Activated CD4-positive, alpha-beta T cell treated with anti-CD3 and anti-CD28 coated beads, Interleukin-2, amount 10 ng/mL, durations not matched to agents 24 days and 14 days (primary cell): ENCODE measurements at regions not wholly inside any gene's neighbourhood (a gene's known extent, or its start where the extent isn't known, plus 50 kb on each side); places are given as distances from the start of the nearest gene placed in this dataset.

Experiments
- DNase-seq: peaks from one replicate; pipeline ENCODE4 v3.0.0; 2022
- H3K27ac Mint-ChIP-seq: one replicate; pipeline ENCODE4 v1.8.0; 2022; ENCODE audit warnings: mild to moderate bottlenecking, mixed read lengths
- H3K27me3 Mint-ChIP-seq: one replicate; pipeline ENCODE4 v1.8.0; 2022; ENCODE audit warnings: mixed read lengths
- H3K36me3 Mint-ChIP-seq: one replicate; pipeline ENCODE4 v1.8.0; 2022; ENCODE audit warnings: low read depth, mild to moderate bottlenecking, mixed read lengths
- H3K4me1 Mint-ChIP-seq: one replicate; pipeline ENCODE4 v1.8.0; 2021; ENCODE audit warnings: mixed read lengths
- H3K4me3 Mint-ChIP-seq: one replicate; pipeline ENCODE4 v1.8.0; 2022; ENCODE audit warnings: mild to moderate bottlenecking, moderate library complexity, mixed read lengths
- H3K9me3 Mint-ChIP-seq: one replicate; pipeline ENCODE4 v1.8.0; 2021; ENCODE audit warnings: mixed read lengths
- intact Hi-C: fragments of 100-400 bp; cut with micrococcal nuclease; formaldehyde crosslinking; loops from one replicate; pipeline ENCODE4 v1.15.1; 2023

DNA sequence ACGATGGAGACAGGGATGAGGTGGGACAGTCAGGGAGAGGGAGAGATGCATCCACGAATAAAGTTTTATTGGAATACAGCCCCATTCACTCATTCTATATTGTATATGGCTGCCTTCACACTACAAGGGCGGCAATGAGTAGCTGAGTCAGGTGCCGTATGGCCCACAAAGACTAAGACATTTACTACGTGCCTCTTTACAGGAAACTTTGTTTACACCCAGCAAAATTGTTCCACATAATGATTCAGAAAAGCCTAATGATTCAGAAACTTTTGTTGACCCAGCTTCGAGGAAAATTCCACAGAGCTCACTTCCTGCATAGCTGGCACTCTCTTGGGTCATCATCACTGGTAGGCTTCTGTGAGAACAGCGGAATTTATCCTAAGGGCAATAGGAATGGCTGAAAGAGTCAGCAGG lies 87.3 kb upstream of the PEG3 start:
- DNase-seq: no peak
- Mint-ChIP-seq H3K27me3 (no peaks in the 10 kb centered on the region), H3K4me3 (no peak overlapping the region), H3K9me3 (peaks cover 26% of the 10 kb centered on the region), H3K36me3 (no peaks in the 10 kb centered on the region), H3K4me1 (no peaks in the 10 kb centered on the region), H3K27ac (no peak overlapping the region)
- intact Hi-C loops: no loop called here

DNA sequence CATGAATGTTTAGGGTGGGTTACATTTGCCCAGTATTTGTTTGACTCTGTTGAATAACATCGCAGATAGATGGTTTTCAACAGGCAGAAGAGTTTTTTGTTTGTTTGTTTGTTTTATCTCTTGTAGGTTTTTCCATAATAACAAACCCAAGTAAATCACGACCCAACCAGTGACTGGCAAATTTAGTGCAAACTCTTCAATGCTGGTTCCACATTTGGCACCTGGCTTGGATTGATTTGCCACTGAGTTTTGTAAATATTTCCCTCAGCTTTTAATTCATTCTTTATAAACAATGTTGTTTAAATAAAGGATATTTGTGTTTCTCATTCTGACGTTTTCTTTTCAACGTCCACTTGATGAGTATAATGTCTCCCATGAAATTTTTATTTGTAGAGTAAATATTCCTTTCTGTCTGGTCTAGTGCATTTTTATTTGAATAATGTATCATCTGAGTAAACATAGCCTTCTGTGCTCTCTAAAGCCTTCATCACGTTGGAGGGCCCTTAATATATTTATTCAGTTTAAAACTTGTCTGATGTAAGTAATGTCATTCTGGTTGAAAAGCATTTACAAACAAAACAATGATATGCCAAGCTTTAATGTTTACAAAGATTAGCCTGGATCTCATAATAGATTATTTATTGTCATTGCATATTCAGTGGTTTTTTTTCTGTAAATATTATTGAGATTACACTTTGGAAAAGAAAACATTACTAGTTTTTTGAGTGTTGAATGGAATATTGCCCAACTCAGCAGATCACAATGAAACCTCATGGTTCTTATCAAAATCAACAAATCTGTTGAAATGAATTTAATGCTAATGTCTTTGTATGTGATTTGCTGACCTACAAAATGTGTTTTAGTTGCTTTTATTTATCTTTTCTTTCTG lies 90.4 kb upstream of the PEG3 start:
- Mint-ChIP-seq H3K27ac (no peak overlapping the region), H3K4me3 (no peak overlapping the region), H3K27me3 (no peaks in the 10 kb centered on the region), H3K36me3 (no peaks in the 10 kb centered on the region), H3K4me1 (no peaks in the 10 kb centered on the region), H3K9me3 (peaks cover 22% of the 10 kb centered on the region)
- intact Hi-C loops: no loop called here
- DNase-seq: no peak

DNA sequence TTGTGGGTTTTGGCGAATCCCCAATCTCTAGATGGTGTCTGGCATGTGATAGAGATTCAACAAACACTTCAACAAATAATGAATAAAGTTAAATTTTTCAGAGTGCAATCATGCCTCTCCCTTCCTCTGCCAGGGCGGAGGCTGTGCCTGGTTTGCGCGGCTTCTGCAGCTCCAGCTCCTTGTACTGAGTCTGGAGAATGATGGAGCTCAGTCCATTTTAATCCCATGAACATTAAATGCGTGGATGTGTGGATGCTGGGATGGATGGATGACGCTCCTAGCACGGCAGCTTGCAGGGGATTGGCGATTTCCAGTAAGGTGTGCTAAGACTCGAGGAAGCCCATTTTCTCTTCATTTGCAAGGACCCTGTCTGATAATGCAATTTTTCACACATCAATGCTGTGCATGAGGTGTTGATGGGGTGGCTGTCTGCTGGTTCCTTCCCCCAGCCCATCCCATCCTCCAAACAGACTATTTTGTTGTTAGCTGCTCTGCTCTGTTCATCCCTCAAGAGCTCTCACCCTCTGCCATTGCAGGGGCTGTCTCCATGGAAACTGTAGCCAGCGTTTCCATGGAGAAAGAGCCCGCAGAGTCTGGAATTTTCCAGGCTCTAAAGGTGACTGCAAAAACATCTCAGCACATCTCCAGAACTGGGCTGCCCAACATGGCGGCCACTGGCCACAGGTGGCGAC lies 92.6 kb upstream of the PEG3 start:
- H3K36me3 Mint-ChIP-seq: no peaks in the 10 kb centered on the region
- intact Hi-C loops: no loop called here
- no peak overlapping the region for H3K27ac Mint-ChIP-seq
- H3K4me1 Mint-ChIP-seq: no peaks in the 10 kb centered on the region
- H3K27me3 Mint-ChIP-seq: no peaks in the 10 kb centered on the region
- H3K9me3 Mint-ChIP-seq: peaks cover 17% of the 10 kb centered on the region
- DNase-seq: no peak
- no peak overlapping the region for H3K4me3 Mint-ChIP-seq

GRCh38 chr19:56934438-56935090 lies 94.0 kb upstream of the PEG3 start:
- H3K36me3 Mint-ChIP-seq: no peaks in the 10 kb centered on the region
- H3K4me3 Mint-ChIP-seq: no peak overlapping the region
- no peaks in the 10 kb centered on the region for H3K4me1 Mint-ChIP-seq
- H3K27me3 Mint-ChIP-seq: no peaks in the 10 kb centered on the region
- H3K9me3 Mint-ChIP-seq: peaks cover 20% of the 10 kb centered on the region
- no peak for DNase-seq
- intact Hi-C loops: no loop called here
- no peak overlapping the region for H3K27ac Mint-ChIP-seq

- no peaks in the 10 kb centered on the region for H3K27me3 Mint-ChIP-seq
- H3K4me3 Mint-ChIP-seq: no peak overlapping the region
- peaks cover 2% of the 10 kb centered on the region for H3K36me3 Mint-ChIP-seq
- peaks cover 27% of the 10 kb centered on the region for H3K9me3 Mint-ChIP-seq
- H3K27ac Mint-ChIP-seq: no peak overlapping the region
- intact Hi-C loops: no loop called here
- DNase-seq: no peak
- no peaks in the 10 kb centered on the region for H3K4me1 Mint-ChIP-seq
Measured at GRCh38 chr19:56939951-56940350, 99.4 kb upstream of the PEG3 start.

- Mint-ChIP-seq H3K27me3 (no peaks in the 10 kb centered on the region), H3K4me1 (no peaks in the 10 kb centered on the region), H3K36me3 (peaks cover 2% of the 10 kb centered on the region), H3K4me3 (no peak overlapping the region), H3K9me3 (peaks cover 30% of the 10 kb centered on the region), H3K27ac (no peak overlapping the region)
- DNase-seq: no peak
- intact Hi-C loops: no loop called here
Measured at GRCh38 chr19:56942756-56943155, 102.2 kb upstream of the PEG3 start.

GRCh38 chr19:56946159-56946558 lies 105.6 kb upstream of the PEG3 start:
- peaks cover 2% of the 10 kb centered on the region for H3K36me3 Mint-ChIP-seq
- intact Hi-C loops: no loop called here
- peaks cover 31% of the 10 kb centered on the region for H3K9me3 Mint-ChIP-seq
- DNase-seq: no peak
- H3K27ac Mint-ChIP-seq: no peak overlapping the region
- H3K4me1 Mint-ChIP-seq: no peaks in the 10 kb centered on the region
- H3K27me3 Mint-ChIP-seq: no peaks in the 10 kb centered on the region
- no peak overlapping the region for H3K4me3 Mint-ChIP-seq

GRCh38 chr19:56947206-56947605 lies 106.7 kb upstream of the PEG3 start:
- H3K9me3 Mint-ChIP-seq: peaks cover 31% of the 10 kb centered on the region
- intact Hi-C loops: no loop called here

GRCh38 chr19:56949626-56950025 lies 109.1 kb upstream of the PEG3 start:
- Mint-ChIP-seq H3K9me3 (peaks cover 33% of the 10 kb centered on the region), H3K27ac (no peak overlapping the region), H3K4me3 (no peak overlapping the region), H3K27me3 (no peaks in the 10 kb centered on the region), H3K36me3 (peaks cover 4% of the 10 kb centered on the region), H3K4me1 (no peaks in the 10 kb centered on the region)
- intact Hi-C loops: no loop called here
- no peak for DNase-seq

More at GRCh38 chr19:56947206-56947605, 106.7 kb upstream of the PEG3 start:
- H3K4me3 Mint-ChIP-seq: no peak overlapping the region
- H3K27me3 Mint-ChIP-seq: no peaks in the 10 kb centered on the region
- H3K36me3 Mint-ChIP-seq: peaks cover 2% of the 10 kb centered on the region
- no peak overlapping the region for H3K27ac Mint-ChIP-seq
- H3K4me1 Mint-ChIP-seq: no peaks in the 10 kb centered on the region
- no peak for DNase-seq

- intact Hi-C loops: no loop called here
- Mint-ChIP-seq H3K4me3 (no peak overlapping the region), H3K36me3 (peaks cover 7% of the 10 kb centered on the region), H3K27me3 (no peaks in the 10 kb centered on the region), H3K27ac (no peak overlapping the region), H3K4me1 (no peaks in the 10 kb centered on the region), H3K9me3 (peaks cover 39% of the 10 kb centered on the region)
- no peak for DNase-seq
Measured at GRCh38 chr19:56951672-56952071, 111.1 kb upstream of the PEG3 start.

GRCh38 chr19:56953470-56953869 lies 112.9 kb upstream of the PEG3 start:
- Mint-ChIP-seq H3K27ac (no peak overlapping the region), H3K4me1 (no peaks in the 10 kb centered on the region), H3K36me3 (peaks cover 7% of the 10 kb centered on the region), H3K4me3 (no peak overlapping the region), H3K9me3 (peaks cover 30% of the 10 kb centered on the region), H3K27me3 (no peaks in the 10 kb centered on the region)
- intact Hi-C loops: no loop called here
- DNase-seq: no peak

DNA sequence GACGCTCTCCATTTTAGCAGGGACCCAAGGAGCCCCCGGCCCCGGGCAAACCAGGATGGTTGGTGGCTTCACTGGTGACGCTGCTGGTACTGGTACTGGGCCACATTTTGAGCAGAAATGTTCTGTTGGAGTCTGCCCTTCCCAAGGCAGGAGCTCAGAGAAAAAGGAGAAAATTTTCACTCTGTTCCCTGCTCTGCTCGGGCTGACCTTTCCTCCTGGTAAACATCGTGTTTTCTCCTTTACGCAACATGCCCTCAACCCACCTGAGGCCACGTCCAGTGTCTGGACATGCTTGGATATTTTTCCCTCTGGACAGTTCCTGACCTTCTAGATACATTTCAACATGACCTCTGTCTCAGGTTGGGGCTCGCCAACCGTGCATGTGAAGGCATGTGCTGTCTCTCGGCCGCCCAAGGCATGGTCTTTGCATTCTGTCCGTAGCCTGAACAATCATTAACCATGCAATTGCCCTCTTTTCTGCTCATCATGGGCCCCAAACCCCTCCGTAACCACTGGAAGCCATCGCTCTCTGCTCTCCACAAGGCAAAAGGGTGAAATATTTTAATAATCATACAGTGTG lies 115.2 kb upstream of the PEG3 start:
- H3K4me1 Mint-ChIP-seq: no peaks in the 10 kb centered on the region
- no peaks in the 10 kb centered on the region for H3K27me3 Mint-ChIP-seq
- no peak for DNase-seq
- H3K9me3 Mint-ChIP-seq: peaks cover 36% of the 10 kb centered on the region
- H3K27ac Mint-ChIP-seq: no peak overlapping the region
- H3K4me3 Mint-ChIP-seq: no peak overlapping the region
- peaks cover 7% of the 10 kb centered on the region for H3K36me3 Mint-ChIP-seq
- intact Hi-C loops: no loop called here

DNA sequence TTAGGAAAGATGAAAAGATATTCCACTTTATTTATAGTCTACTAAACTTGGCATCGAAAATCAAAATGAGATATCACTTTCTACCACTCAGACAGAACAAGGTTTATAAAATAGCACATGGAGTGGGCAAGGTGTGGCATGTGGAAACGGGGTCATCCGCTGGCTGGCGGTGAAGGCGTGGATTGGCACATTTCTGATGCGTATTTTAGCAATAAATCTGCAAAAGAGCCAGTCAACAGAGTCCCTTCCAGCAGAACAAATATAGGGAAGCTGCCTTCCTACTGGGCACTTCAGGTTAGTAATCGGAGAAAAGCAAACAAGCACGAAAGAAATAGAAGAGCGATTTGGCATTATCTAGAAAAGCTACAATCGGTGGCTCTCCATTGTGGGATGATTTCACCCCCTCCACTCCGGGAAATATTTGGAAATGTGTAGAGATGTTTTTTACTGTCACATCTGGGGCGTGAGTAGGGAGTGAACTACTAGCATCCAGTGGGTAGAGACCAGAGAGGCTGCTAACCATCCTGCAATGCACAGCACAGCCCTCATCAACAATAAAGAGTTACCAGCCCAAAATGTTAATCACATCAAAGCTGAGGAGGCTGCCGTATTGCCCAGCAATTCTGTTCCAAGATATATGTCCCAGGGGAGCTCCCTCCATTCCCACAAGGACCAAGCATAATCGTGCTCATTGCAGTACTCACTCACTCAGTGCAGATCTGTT lies 116.1 kb upstream of the PEG3 start:
- DNase-seq: no peak
- intact Hi-C loops: no loop called here
- Mint-ChIP-seq H3K27ac (no peak overlapping the region), H3K4me1 (no peaks in the 10 kb centered on the region), H3K36me3 (peaks cover 7% of the 10 kb centered on the region), H3K9me3 (peaks cover 32% of the 10 kb centered on the region), H3K27me3 (no peaks in the 10 kb centered on the region), H3K4me3 (no peak overlapping the region)
